HL-60 (cell line): ENCODE measurements at regions not wholly inside any gene's neighbourhood (a gene's known extent, or its start where the extent isn't known, plus 50 kb on each side); places are given as distances from the start of the nearest gene placed in this dataset.

Experiments used
- CTCF ChIP-seq: IDR thresholded peaks from one replicate; pipeline ENCODE4 v1.5.1; 2011; ENCODE audit warnings: low read length, control low read depth, inconsistent platforms; ENCODE audit not compliant: insufficient read depth
- GABPA ChIP-seq: IDR thresholded peaks from 2 replicates; pipeline ENCODE4 v1.6.1; 2012; ENCODE audit warnings: low read depth
- REST ChIP-seq: IDR thresholded peaks from 2 replicates; pipeline ENCODE4 v1.6.1; 2012; ENCODE audit warnings: low read depth; ENCODE audit not compliant: insufficient replicate concordance

- no peak for TF ChIP-seq GABPA
- no peak for TF ChIP-seq CTCF
- TF ChIP-seq REST: no peak
Measured at GRCh38 chrX:87063642-87064041, 454.0 kb upstream of the KLHL4 start.
